Endodermal cell (in vitro differentiated cells): ENCODE measurements at regions not wholly inside any gene's neighbourhood (a gene's known extent, or its start where the extent isn't known, plus 50 kb on each side); places are given as distances from the start of the nearest gene placed in this dataset.
"Not testable (repeated sequence)": the region's sequence is repeated elsewhere in the genome, so short reads cannot be mapped to it uniquely, and the experiment has no call there.

Experiments
- DNase-seq: peaks from one replicate; pipeline ENCODE4 v3.0.0-alpha.2; 2017
- H3K27ac ChIP-seq: 2 replicates; pipeline ENCODE4 v1.5.1; 2013; ENCODE audit warnings: mild to moderate bottlenecking, low read depth, low read length, moderate library complexity
- H3K27me3 ChIP-seq: 2 replicates; pipeline ENCODE4 v1.6.1; 2013; ENCODE audit warnings: mild to moderate bottlenecking, low read length, moderate library complexity; ENCODE audit not compliant: insufficient read depth, control insufficient read depth, poor library complexity, severe bottlenecking
- H3K36me3 ChIP-seq: 2 replicates; pipeline ENCODE4 v1.7.0; 2013; ENCODE audit warnings: mild to moderate bottlenecking, low read length, moderate library complexity; ENCODE audit not compliant: control insufficient read depth, insufficient read depth
- H3K4me1 ChIP-seq: one replicate; pipeline ENCODE4 v1.7.0; 2013; ENCODE audit warnings: low read length; ENCODE audit not compliant: control insufficient read depth, insufficient read depth
- H3K4me3 ChIP-seq: 2 replicates; pipeline ENCODE4 v1.5.1; 2013; ENCODE audit warnings: mild to moderate bottlenecking, low read length, moderate library complexity
- H3K9ac ChIP-seq: 2 replicates; pipeline ENCODE4 v1.6.1; 2013; ENCODE audit warnings: mild to moderate bottlenecking, low read length, moderate library complexity; ENCODE audit not compliant: poor library complexity, severe bottlenecking; ENCODE audit errors: extremely low read depth
- H3K9me3 ChIP-seq: 2 replicates; pipeline ENCODE4 v1.6.1; 2013; ENCODE audit warnings: mild to moderate bottlenecking, low read length, moderate library complexity; ENCODE audit not compliant: control insufficient read depth
- H3K27ac Mint-ChIP-seq: 2 replicates; pipeline ENCODE4 v1.8.0; 2020; ENCODE audit warnings: mixed read lengths
- H3K27me3 Mint-ChIP-seq: 2 replicates; pipeline ENCODE4 v1.8.0; 2021; ENCODE audit warnings: mild to moderate bottlenecking, mixed read lengths; ENCODE audit not compliant: insufficient read depth
- H3K36me3 Mint-ChIP-seq: 2 replicates; pipeline ENCODE4 v1.8.0; 2020; ENCODE audit warnings: low read depth, mixed read lengths
- H3K4me1 Mint-ChIP-seq: 2 replicates; pipeline ENCODE4 v1.8.0; 2020; ENCODE audit warnings: mixed read lengths
- H3K4me3 Mint-ChIP-seq: 2 replicates; pipeline ENCODE4 v1.8.0; 2020; ENCODE audit warnings: mild to moderate bottlenecking, moderate library complexity, mixed read lengths
- H3K9me3 Mint-ChIP-seq: 2 replicates; pipeline ENCODE4 v1.8.0; 2020; ENCODE audit warnings: mild to moderate bottlenecking, mixed read lengths
- WGBS, 2 experiments: methylation state at CpG; one replicate each; pipeline versions ENCODE4 v1.1.5 to v1.1.7; 2013; ENCODE audit warnings: missing lambda C conversion rate in 2 of 2, mixed read lengths in 1 of 2; ENCODE audit not compliant: insufficient coverage in 1 of 2, insufficient read length in 1 of 2; 5-methylcytosine and 5-hydroxymethylcytosine counted together
- TF ChIP-seq, protein P1 (sequence below): fragments of 200-600 bp; sonication (generic); conservative IDR thresholded peaks from 2 replicates; pipeline ENCODE4 v1.5.0; 2021; ENCODE audit warnings: antibody characterized with exemption, mild to moderate bottlenecking

- no peaks in the 10 kb centered on the region for H3K27me3 ChIP-seq
- H3K9me3 ChIP-seq = no peaks in the 10 kb centered on the region
- Mint-ChIP-seq H3K27ac (no peak overlapping the region), H3K4me3 (no peak overlapping the region), H3K4me1 (no peaks in the 10 kb centered on the region), H3K36me3 (no peaks in the 10 kb centered on the region), H3K9me3 (peaks cover 10% of the 10 kb centered on the region), H3K27me3 (no peaks in the 10 kb centered on the region)
- DNase-seq = no peak
- H3K9ac ChIP-seq = no peak overlapping the region
- TF ChIP-seq, protein P1, sequence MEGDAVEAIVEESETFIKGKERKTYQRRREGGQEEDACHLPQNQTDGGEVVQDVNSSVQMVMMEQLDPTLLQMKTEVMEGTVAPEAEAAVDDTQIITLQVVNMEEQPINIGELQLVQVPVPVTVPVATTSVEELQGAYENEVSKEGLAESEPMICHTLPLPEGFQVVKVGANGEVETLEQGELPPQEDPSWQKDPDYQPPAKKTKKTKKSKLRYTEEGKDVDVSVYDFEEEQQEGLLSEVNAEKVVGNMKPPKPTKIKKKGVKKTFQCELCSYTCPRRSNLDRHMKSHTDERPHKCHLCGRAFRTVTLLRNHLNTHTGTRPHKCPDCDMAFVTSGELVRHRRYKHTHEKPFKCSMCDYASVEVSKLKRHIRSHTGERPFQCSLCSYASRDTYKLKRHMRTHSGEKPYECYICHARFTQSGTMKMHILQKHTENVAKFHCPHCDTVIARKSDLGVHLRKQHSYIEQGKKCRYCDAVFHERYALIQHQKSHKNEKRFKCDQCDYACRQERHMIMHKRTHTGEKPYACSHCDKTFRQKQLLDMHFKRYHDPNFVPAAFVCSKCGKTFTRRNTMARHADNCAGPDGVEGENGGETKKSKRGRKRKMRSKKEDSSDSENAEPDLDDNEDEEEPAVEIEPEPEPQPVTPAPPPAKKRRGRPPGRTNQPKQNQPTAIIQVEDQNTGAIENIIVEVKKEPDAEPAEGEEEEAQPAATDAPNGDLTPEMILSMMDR = no peak
- no peak overlapping the region for H3K4me3 ChIP-seq
- H3K36me3 ChIP-seq = no peaks in the 10 kb centered on the region
- H3K4me1 ChIP-seq = no peaks in the 10 kb centered on the region
- 97 to 98% methylated on average over 41 to 69 of the region's 69 CpGs for WGBS, 2 experiments
- no peak overlapping the region for H3K27ac ChIP-seq
Observed at GRCh38 chr4:22634541-22635181, 58.1 kb upstream of the GBA3 start.

DNA sequence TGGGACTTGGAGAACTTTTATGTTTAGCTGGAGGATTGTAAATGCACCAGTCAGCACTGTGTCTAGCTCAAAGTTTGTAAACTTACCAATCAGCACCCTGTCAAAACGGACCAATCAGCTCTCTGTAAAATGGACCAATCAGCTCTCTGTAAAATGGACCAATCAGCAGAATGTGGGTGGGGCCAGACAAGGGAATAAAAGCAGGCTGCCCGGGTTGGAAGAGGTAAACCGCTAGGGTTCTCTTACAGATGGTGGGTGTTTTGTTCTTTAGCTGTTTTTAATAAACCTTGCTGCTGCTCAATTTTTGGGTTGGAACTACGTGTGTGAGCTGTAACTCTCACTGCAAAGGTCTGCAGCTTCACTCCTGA lies 57.6 kb upstream of the GBA3 start:
- not testable (repeated sequence) for H3K4me1 ChIP-seq, H3K27me3 ChIP-seq, H3K36me3 ChIP-seq, H3K4me1 Mint-ChIP-seq, DNase-seq, H3K9me3 ChIP-seq, H3K4me3 ChIP-seq, H3K27me3 Mint-ChIP-seq, H3K4me3 Mint-ChIP-seq, H3K36me3 Mint-ChIP-seq, H3K9ac ChIP-seq, H3K27ac ChIP-seq, H3K27ac Mint-ChIP-seq
- H3K9me3 Mint-ChIP-seq = peaks cover 13% of the 10 kb centered on the region
- 90 to 97% methylated on average over 4 of the region's 4 CpGs for WGBS, 2 experiments

- no peak overlapping the region for H3K27ac Mint-ChIP-seq
- WGBS, 2 experiments = 93 to 100% methylated on average over 1 to 5 of the region's 5 CpGs
Observed at GRCh38 chr4:22635692-22636091, 57.0 kb upstream of the GBA3 start.

More at GRCh38 chr4:22635692-22636091, 57.0 kb upstream of the GBA3 start:
- H3K27me3 ChIP-seq = no peaks in the 10 kb centered on the region
- H3K4me1 ChIP-seq = no peaks in the 10 kb centered on the region
- Mint-ChIP-seq H3K27me3 (no peaks in the 10 kb centered on the region), H3K9me3 (peaks cover 15% of the 10 kb centered on the region), H3K4me3 (no peak overlapping the region), H3K4me1 (no peaks in the 10 kb centered on the region), H3K36me3 (no peaks in the 10 kb centered on the region)
- H3K9ac ChIP-seq = no peak overlapping the region
- H3K4me3 ChIP-seq = no peak overlapping the region
- peak; percentile 60 for DNase-seq
- H3K36me3 ChIP-seq = no peaks in the 10 kb centered on the region
- TF ChIP-seq, protein P1 = peak; percentile 59
- H3K27ac ChIP-seq = no peak overlapping the region
- no peaks in the 10 kb centered on the region for H3K9me3 ChIP-seq
